BLaER1 treated with 17β-estradiol and CSF1 and Interleukin-3, amounts not matched to agents 10 nM and 100 nM (cell line): ENCODE measurements at regions not wholly inside any gene's neighbourhood (a gene's known extent, or its start where the extent isn't known, plus 50 kb on each side); places are given as distances from the start of the nearest gene placed in this dataset.
A peak's percentile ranks its signal among the peaks of the same experiment; 100 is the strongest.

Experiments
- H3K27ac ChIP-seq, 11 experiments: shearing (Covaris generic); formaldehyde crosslinking; 2 replicates each; pipeline ENCODE4 v1.8.1; 2022
- H3K27me3 ChIP-seq, 11 experiments: shearing (Covaris generic); formaldehyde crosslinking; 2 replicates each; pipeline ENCODE4 v1.8.1; 2022
- H3K36me3 ChIP-seq, 11 experiments: shearing (Covaris generic); formaldehyde crosslinking; 2 replicates each; pipeline ENCODE4 v1.8.1; 2022
- H3K4me1 ChIP-seq, 10 experiments: shearing (Covaris generic); formaldehyde crosslinking; 2 replicates each; pipeline ENCODE4 v1.8.1; 2022
- H3K4me2 ChIP-seq, 11 experiments: shearing (Covaris generic); formaldehyde crosslinking; 2 replicates each; pipeline ENCODE4 v1.8.1; 2022
- H3K4me3 ChIP-seq, 10 experiments: shearing (Covaris generic); formaldehyde crosslinking; 2 replicates each; pipeline ENCODE4 v1.8.1; 2022
- H3K9ac ChIP-seq, 11 experiments: shearing (Covaris generic); formaldehyde crosslinking; 2 replicates each; pipeline ENCODE4 v1.8.1; 2022
- H3K9me3 ChIP-seq, 11 experiments: shearing (Covaris generic); formaldehyde crosslinking; replicated peaks in 1 of 11; 2 replicates each; pipeline ENCODE4 v1.8.1; 2022
- H4K20me1 ChIP-seq, 11 experiments: shearing (Covaris generic); formaldehyde crosslinking; 2 replicates each; pipeline ENCODE4 v1.8.1; 2022
- Cebpa-rat ChIP-seq, 11 experiments: shearing (Covaris generic); IDR thresholded peaks; 2 replicates each; pipeline ENCODE4 v1.8.1; 2022

GRCh38 chr2:18491577-18491976 is 68.9 kb downstream of the RDH14 start:
- H3K27me3 ChIP-seq, result no peaks in the 10 kb centered on the region
- peaks cover 0 to 15% (median 0%) of the 10 kb centered on the region in 11 experiments; a peak in 6 of 22 replicates for H3K9me3 ChIP-seq
- no peak overlapping the region for H3K4me3 ChIP-seq
- no peak for TF ChIP-seq Cebpa-rat (IDR thresholded peaks at IDR 0.05)
- no peak overlapping the region for H3K9ac ChIP-seq
- H4K20me1 ChIP-seq, result no peaks in the 10 kb centered on the region
- no peaks in the 10 kb centered on the region for H3K36me3 ChIP-seq
- H3K27ac ChIP-seq, result no peak overlapping the region
- peaks cover 0 to 19% (median 6%) of the 10 kb centered on the region in 10 experiments; a peak in 10 of 20 replicates for H3K4me1 ChIP-seq
- no peak overlapping the region for H3K4me2 ChIP-seq

GRCh38 chr2:18490901-18491300 is 69.6 kb downstream of the RDH14 start:
- H3K9me3 ChIP-seq, result peaks cover 0 to 15% (median 0%) of the 10 kb centered on the region in 11 experiments; a peak in 6 of 22 replicates
- no peak overlapping the region for H3K4me2 ChIP-seq
- no peak for TF ChIP-seq Cebpa-rat (IDR thresholded peaks at IDR 0.05)
- H3K4me1 ChIP-seq, result peaks cover 0 to 20% (median 7%) of the 10 kb centered on the region in 10 experiments; a peak in 10 of 20 replicates
- H4K20me1 ChIP-seq, result no peaks in the 10 kb centered on the region
- H3K27ac ChIP-seq, result no peak overlapping the region
- H3K4me3 ChIP-seq, result no peak overlapping the region
- H3K27me3 ChIP-seq, result no peaks in the 10 kb centered on the region
- no peak overlapping the region for H3K9ac ChIP-seq
- no peaks in the 10 kb centered on the region for H3K36me3 ChIP-seq

DNA sequence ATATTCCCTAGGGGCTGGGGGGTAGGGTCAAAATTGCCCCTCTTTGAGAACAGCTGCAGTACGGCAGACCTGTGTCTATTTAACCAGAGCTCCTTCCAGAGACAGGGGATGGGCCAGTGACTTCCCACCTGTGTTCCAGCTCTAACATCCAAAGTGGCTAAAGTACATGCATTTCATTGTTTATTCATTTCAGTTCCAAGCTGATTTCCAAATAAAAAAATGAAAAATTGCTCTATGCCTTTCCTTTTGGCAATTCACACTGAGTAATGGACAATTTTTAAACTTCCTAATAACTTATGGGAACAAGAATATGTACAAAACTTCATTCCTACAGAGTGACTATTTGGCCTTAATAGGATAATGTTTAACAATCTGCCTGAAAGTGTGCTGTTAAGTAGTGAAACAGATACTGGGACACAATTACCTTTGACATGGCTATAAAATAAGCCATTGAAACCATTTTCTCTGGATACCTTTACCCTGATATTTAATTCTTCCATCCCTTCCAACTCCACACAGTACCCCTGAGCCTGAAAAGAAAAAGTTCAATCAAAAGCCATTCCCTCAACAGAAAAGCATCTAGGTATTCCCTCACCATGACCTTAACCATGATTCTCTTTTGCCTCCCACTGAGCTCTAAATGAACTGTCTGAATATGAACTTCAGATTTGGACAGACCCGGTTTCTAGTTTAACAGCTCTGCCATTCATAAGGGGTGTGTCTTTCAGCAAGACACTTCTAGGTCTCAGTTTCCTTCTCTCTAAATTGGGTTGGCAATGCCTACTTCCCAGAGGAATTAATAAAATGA is 73.1 kb downstream of the RDH14 start:
- TF ChIP-seq Cebpa-rat (IDR thresholded peaks at IDR 0.05), result no peak
- no peaks in the 10 kb centered on the region for H3K36me3 ChIP-seq
- H3K4me2 ChIP-seq, result peak overlapping the region in 5 of 11 experiments; percentile 5 to 47 (median 35); a peak in 7 of 22 replicates

DNA sequence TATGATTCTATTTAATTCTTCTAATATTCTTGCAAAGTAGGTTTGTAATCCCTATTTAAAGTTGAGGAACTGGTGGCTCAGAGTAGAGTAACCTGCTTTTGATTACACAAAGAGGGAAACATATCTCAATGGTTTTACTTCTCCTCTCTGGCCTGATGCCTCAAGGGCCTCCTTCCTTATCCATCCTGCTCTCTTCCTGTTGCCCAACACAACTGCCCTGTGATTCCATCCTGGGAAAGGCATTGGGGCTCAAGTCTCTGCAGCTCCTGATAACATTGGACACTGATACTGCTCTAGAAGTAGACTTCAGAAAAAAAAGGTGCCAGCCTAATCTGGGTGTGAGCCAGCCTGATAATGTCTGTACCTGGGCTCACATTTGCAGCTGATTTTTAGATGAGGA is 75.8 kb downstream of the RDH14 start:
- H3K4me3 ChIP-seq, result no peak overlapping the region
- no peaks in the 10 kb centered on the region for H3K27me3 ChIP-seq
- no peak overlapping the region for H3K27ac ChIP-seq
- H3K9me3 ChIP-seq, result no peaks in the 10 kb centered on the region
- H3K4me2 ChIP-seq, result no peak overlapping the region
- H3K4me1 ChIP-seq, result peaks cover 0 to 10% (median 6%) of the 10 kb centered on the region in 10 experiments; a peak in 9 of 20 replicates
- no peaks in the 10 kb centered on the region for H4K20me1 ChIP-seq
- H3K36me3 ChIP-seq, result no peaks in the 10 kb centered on the region
- no peak for TF ChIP-seq Cebpa-rat (IDR thresholded peaks at IDR 0.05)
- H3K9ac ChIP-seq, result no peak overlapping the region

More for the DNA sequence above, 73.1 kb downstream of the RDH14 start:
- no peak overlapping the region for H3K27ac ChIP-seq
- H3K9me3 ChIP-seq, result no peaks in the 10 kb centered on the region; a peak in 1 of 22 replicates
- peaks cover 0 to 10% (median 6%) of the 10 kb centered on the region in 10 experiments; a peak in 9 of 20 replicates for H3K4me1 ChIP-seq
- no peaks in the 10 kb centered on the region for H3K27me3 ChIP-seq
- H4K20me1 ChIP-seq, result no peaks in the 10 kb centered on the region
- H3K9ac ChIP-seq, result no peak overlapping the region
- no peak overlapping the region for H3K4me3 ChIP-seq

- Histone ChIP-seq H3K4me2 (no peak overlapping the region), H3K27ac (no peak overlapping the region), H3K4me1 (peaks cover 0 to 10% (median 6%) of the 10 kb centered on the region in 10 experiments; a peak in 9 of 20 replicates), H3K27me3 (no peaks in the 10 kb centered on the region), H3K9ac (no peak overlapping the region), H3K36me3 (no peaks in the 10 kb centered on the region), H4K20me1 (no peaks in the 10 kb centered on the region), H3K4me3 (no peak overlapping the region), H3K9me3 (no peaks in the 10 kb centered on the region)
- TF ChIP-seq Cebpa-rat (IDR thresholded peaks at IDR 0.05), result no peak
Measured at GRCh38 chr2:18483896-18484295, 76.6 kb downstream of the RDH14 start.

- H3K9me3 ChIP-seq, result no peaks in the 10 kb centered on the region
- no peaks in the 10 kb centered on the region for H4K20me1 ChIP-seq
- peaks cover 0 to 10% (median 6%) of the 10 kb centered on the region in 10 experiments; a peak in 9 of 20 replicates for H3K4me1 ChIP-seq
- H3K27me3 ChIP-seq, result no peaks in the 10 kb centered on the region
- no peak overlapping the region for H3K27ac ChIP-seq
- H3K4me3 ChIP-seq, result no peak overlapping the region
- H3K9ac ChIP-seq, result no peak overlapping the region
- H3K4me2 ChIP-seq, result no peak overlapping the region
- TF ChIP-seq Cebpa-rat (IDR thresholded peaks at IDR 0.05), result no peak
- H3K36me3 ChIP-seq, result no peaks in the 10 kb centered on the region
Measured at GRCh38 chr2:18482666-18483065, 77.8 kb downstream of the RDH14 start.

DNA sequence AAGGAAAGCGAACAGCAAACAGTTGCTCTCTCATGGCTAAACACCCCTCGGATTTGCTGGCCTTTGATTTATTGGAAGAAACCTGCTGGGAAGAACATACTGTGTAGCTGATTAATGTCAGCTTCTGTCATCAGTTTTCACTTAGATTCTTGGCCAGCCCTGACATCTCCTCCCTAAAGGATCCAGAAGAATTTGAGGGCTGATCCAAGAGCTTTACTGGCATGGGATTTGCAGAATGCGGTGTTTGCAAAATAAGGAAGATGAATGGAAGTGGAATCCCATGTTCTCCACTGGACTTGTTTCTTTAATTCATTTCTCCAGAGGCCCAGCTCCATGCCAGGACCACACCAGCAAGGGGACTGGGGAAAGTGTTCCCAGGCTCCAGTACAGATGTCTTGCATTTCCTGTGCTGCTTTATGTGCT is 80.5 kb downstream of the RDH14 start:
- H3K9ac ChIP-seq, result no peak overlapping the region
- no peak overlapping the region for H3K4me3 ChIP-seq
- no peak overlapping the region for H3K27ac ChIP-seq
- no peaks in the 10 kb centered on the region for H3K9me3 ChIP-seq
- H3K27me3 ChIP-seq, result no peaks in the 10 kb centered on the region
- TF ChIP-seq Cebpa-rat (IDR thresholded peaks at IDR 0.05), result no peak
- H4K20me1 ChIP-seq, result no peaks in the 10 kb centered on the region
- no peaks in the 10 kb centered on the region for H3K4me1 ChIP-seq
- H3K4me2 ChIP-seq, result no peak overlapping the region
- no peaks in the 10 kb centered on the region for H3K36me3 ChIP-seq

GRCh38 chr2:18477293-18477692 is 83.2 kb downstream of the RDH14 start:
- no peaks in the 10 kb centered on the region for H3K36me3 ChIP-seq
- H3K4me3 ChIP-seq, result no peak overlapping the region
- no peaks in the 10 kb centered on the region for H4K20me1 ChIP-seq
- no peaks in the 10 kb centered on the region for H3K9me3 ChIP-seq
- H3K9ac ChIP-seq, result no peak overlapping the region
- H3K27ac ChIP-seq, result no peak overlapping the region
- TF ChIP-seq Cebpa-rat (IDR thresholded peaks at IDR 0.05), result 0 out of 22 replicates have a peak, but pooled peaks of 1 of the 11 experiments have one; percentile 14
- H3K4me2 ChIP-seq, result no peak overlapping the region
- H3K4me1 ChIP-seq, result no peaks in the 10 kb centered on the region
- H3K27me3 ChIP-seq, result no peaks in the 10 kb centered on the region

GRCh38 chr2:18476484-18476883 is 84.0 kb downstream of the RDH14 start:
- no peaks in the 10 kb centered on the region for H3K4me1 ChIP-seq
- TF ChIP-seq Cebpa-rat (IDR thresholded peaks at IDR 0.05), result no peak
- no peaks in the 10 kb centered on the region for H3K27me3 ChIP-seq
- H3K9ac ChIP-seq, result no peak overlapping the region
- H3K4me2 ChIP-seq, result no peak overlapping the region
- H3K36me3 ChIP-seq, result no peaks in the 10 kb centered on the region
- no peaks in the 10 kb centered on the region for H3K9me3 ChIP-seq
- no peak overlapping the region for H3K4me3 ChIP-seq
- H4K20me1 ChIP-seq, result no peaks in the 10 kb centered on the region
- no peak overlapping the region for H3K27ac ChIP-seq

DNA sequence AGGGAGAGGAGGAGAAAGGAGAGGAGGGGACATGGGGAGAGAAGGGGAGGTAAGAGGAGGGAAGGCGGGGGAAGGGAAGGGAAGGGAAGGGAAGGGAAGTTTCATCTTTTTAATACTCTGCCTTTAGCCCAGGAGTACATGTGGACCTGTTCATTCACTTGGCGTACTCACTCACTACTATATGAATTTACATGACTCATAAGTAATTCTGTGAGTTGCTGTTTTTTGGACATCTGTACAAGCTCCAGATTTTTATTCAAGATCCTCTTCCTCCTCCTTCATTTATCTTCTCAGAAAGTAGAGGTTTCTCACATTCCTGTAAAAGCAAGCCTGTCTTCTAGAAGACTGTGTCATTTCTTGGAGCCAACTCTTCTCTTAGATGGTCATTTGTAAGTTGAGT is 84.6 kb downstream of the RDH14 start:
- H3K27me3 ChIP-seq, result no peaks in the 10 kb centered on the region
- no peak overlapping the region for H3K9ac ChIP-seq
- H3K4me3 ChIP-seq, result no peak overlapping the region
- TF ChIP-seq Cebpa-rat (IDR thresholded peaks at IDR 0.05), result no peak
- H3K4me1 ChIP-seq, result no peaks in the 10 kb centered on the region
- H3K27ac ChIP-seq, result no peak overlapping the region
- H3K36me3 ChIP-seq, result no peaks in the 10 kb centered on the region
- H3K9me3 ChIP-seq, result no peaks in the 10 kb centered on the region
- H3K4me2 ChIP-seq, result no peak overlapping the region
- H4K20me1 ChIP-seq, result no peaks in the 10 kb centered on the region
